ENCODE measurements at regions not wholly inside any gene's neighbourhood (a gene's known extent, or its start where the extent isn't known, plus 50 kb on each side); places are given as distances from the start of the nearest gene placed in this dataset.

DNA sequence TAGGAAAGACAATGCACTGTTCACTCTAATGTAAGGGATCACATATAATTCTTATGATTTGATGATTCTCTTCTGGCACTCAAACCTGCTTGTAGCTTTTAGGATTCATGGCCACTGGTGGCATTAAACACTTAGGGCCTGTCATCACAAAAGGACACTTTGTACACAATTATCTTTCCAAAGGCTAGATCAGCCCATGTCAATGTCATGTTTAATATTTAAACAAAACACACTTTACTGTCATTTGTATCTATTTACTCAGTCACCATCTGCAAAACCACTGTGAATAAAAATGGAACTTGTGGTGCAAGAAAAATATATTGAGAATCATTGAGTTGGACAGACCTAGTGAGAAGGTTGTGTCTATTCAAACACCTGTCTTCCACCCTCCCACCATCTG lies 83.6 kb upstream of the TTC29 start:
- Mint-ChIP-seq H3K36me3 (no peaks in the 10 kb centered on the region), H3K4me3 (no peak overlapping the region), H3K27ac (no peak overlapping the region), H3K27me3 (ENCODE audit: low read depth) (no peaks in the 10 kb centered on the region), H3K4me1 (peaks cover 8% of the 10 kb centered on the region), H3K9me3 (no peaks in the 10 kb centered on the region)
- DNase-seq (ENCODE audit: low spot score), result no peak
- no peak for ATAC-seq
- ChIA-PET POLR2A (no interaction called here), CTCF (no interaction called here)
- TF ChIP-seq, protein P1, sequence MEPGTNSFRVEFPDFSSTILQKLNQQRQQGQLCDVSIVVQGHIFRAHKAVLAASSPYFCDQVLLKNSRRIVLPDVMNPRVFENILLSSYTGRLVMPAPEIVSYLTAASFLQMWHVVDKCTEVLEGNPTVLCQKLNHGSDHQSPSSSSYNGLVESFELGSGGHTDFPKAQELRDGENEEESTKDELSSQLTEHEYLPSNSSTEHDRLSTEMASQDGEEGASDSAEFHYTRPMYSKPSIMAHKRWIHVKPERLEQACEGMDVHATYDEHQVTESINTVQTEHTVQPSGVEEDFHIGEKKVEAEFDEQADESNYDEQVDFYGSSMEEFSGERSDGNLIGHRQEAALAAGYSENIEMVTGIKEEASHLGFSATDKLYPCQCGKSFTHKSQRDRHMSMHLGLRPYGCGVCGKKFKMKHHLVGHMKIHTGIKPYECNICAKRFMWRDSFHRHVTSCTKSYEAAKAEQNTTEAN (CRISPR knock-in tag; IDR thresholded peaks at IDR 0.05), result no peak
- no peak for TF ChIP-seq ZNF396 (CRISPR knock-in tag; IDR thresholded peaks at IDR 0.05; ENCODE audit: borderline replicate concordance)

DNA sequence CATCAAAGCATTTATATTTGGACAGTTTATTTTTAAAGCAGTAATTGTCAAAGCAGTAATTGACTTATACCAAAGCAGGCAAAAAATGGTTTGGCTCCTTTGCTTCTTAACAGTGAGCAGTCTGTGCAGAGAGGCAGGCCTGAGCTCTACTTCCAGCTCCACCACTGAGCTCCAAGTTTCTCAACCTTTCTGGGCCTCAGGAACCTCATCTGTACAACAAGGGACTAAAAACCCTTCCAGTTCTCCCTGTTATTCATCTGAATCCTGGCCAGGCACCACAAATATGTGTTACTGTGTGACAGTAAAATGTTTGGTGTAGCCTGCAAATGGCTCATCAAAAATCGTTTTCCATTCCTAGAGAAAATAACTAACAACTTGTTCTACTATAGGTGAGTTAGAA lies 88.7 kb upstream of the TTC29 start:
- ChIA-PET CTCF (interaction anchor here (0.7 to 1.9 kb wide), 2 partner anchors 16 to 63 kb away, joined by 4 to 11 read pairs; no protein-coding TSS in a partner anchor), POLR2A (no interaction called here)
- Mint-ChIP-seq H3K9me3 (no peaks in the 10 kb centered on the region), H3K27ac (no peak overlapping the region), H3K27me3 (ENCODE audit: low read depth) (no peaks in the 10 kb centered on the region), H3K36me3 (no peaks in the 10 kb centered on the region), H3K4me3 (no peak overlapping the region), H3K4me1 (peaks cover 13% of the 10 kb centered on the region)
- no peak for TF ChIP-seq NR2C2 (CRISPR knock-in tag; IDR thresholded peaks at IDR 0.05)
- no peak for TF ChIP-seq ZNF121 (CRISPR knock-in tag; IDR thresholded peaks at IDR 0.05)
- TF ChIP-seq RELA (CRISPR knock-in tag; IDR thresholded peaks at IDR 0.05; ENCODE audit: borderline replicate concordance), result no peak
- TF ChIP-seq, protein P2, sequence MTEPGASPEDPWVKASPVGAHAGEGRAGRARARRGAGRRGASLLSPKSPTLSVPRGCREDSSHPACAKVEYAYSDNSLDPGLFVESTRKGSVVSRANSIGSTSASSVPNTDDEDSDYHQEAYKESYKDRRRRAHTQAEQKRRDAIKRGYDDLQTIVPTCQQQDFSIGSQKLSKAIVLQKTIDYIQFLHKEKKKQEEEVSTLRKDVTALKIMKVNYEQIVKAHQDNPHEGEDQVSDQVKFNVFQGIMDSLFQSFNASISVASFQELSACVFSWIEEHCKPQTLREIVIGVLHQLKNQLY (CRISPR knock-in tag; IDR thresholded peaks at IDR 0.05), result no peak
- TF ChIP-seq, protein P3, sequence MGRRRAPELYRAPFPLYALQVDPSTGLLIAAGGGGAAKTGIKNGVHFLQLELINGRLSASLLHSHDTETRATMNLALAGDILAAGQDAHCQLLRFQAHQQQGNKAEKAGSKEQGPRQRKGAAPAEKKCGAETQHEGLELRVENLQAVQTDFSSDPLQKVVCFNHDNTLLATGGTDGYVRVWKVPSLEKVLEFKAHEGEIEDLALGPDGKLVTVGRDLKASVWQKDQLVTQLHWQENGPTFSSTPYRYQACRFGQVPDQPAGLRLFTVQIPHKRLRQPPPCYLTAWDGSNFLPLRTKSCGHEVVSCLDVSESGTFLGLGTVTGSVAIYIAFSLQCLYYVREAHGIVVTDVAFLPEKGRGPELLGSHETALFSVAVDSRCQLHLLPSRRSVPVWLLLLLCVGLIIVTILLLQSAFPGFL (CRISPR knock-in tag; IDR thresholded peaks at IDR 0.05; ENCODE audit: borderline replicate concordance), result no peak
- TF ChIP-seq, protein P4, sequence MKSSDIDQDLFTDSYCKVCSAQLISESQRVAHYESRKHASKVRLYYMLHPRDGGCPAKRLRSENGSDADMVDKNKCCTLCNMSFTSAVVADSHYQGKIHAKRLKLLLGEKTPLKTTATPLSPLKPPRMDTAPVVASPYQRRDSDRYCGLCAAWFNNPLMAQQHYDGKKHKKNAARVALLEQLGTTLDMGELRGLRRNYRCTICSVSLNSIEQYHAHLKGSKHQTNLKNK (CRISPR knock-in tag; IDR thresholded peaks at IDR 0.05), result no peak
- no peak for TF ChIP-seq NR1H2 (CRISPR knock-in tag; IDR thresholded peaks at IDR 0.05)
- TF ChIP-seq TP53 (CRISPR knock-in tag; IDR thresholded peaks at IDR 0.05), result no peak
- TF ChIP-seq GTF2I (CRISPR knock-in tag; conservative IDR thresholded peaks at IDR 0.05), result no peak
- no peak for TF ChIP-seq FOXJ3 (CRISPR knock-in tag; IDR thresholded peaks at IDR 0.05; ENCODE audit: borderline replicate concordance)
- TF ChIP-seq, protein P5, sequence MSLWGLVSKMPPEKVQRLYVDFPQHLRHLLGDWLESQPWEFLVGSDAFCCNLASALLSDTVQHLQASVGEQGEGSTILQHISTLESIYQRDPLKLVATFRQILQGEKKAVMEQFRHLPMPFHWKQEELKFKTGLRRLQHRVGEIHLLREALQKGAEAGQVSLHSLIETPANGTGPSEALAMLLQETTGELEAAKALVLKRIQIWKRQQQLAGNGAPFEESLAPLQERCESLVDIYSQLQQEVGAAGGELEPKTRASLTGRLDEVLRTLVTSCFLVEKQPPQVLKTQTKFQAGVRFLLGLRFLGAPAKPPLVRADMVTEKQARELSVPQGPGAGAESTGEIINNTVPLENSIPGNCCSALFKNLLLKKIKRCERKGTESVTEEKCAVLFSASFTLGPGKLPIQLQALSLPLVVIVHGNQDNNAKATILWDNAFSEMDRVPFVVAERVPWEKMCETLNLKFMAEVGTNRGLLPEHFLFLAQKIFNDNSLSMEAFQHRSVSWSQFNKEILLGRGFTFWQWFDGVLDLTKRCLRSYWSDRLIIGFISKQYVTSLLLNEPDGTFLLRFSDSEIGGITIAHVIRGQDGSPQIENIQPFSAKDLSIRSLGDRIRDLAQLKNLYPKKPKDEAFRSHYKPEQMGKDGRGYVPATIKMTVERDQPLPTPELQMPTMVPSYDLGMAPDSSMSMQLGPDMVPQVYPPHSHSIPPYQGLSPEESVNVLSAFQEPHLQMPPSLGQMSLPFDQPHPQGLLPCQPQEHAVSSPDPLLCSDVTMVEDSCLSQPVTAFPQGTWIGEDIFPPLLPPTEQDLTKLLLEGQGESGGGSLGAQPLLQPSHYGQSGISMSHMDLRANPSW (CRISPR knock-in tag; conservative IDR thresholded peaks at IDR 0.05; ENCODE audit: low read depth), result no peak
- TF ChIP-seq, protein P6, sequence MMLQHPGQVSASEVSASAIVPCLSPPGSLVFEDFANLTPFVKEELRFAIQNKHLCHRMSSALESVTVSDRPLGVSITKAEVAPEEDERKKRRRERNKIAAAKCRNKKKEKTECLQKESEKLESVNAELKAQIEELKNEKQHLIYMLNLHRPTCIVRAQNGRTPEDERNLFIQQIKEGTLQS (CRISPR knock-in tag; conservative IDR thresholded peaks at IDR 0.05), result no peak
- TF ChIP-seq, protein P7, sequence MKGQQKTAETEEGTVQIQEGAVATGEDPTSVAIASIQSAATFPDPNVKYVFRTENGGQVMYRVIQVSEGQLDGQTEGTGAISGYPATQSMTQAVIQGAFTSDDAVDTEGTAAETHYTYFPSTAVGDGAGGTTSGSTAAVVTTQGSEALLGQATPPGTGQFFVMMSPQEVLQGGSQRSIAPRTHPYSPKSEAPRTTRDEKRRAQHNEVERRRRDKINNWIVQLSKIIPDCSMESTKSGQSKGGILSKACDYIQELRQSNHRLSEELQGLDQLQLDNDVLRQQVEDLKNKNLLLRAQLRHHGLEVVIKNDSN (CRISPR knock-in tag; IDR thresholded peaks at IDR 0.05), result no peak
- ATAC-seq, result no peak
- DNase-seq (ENCODE audit: low spot score), result no peak

DNA sequence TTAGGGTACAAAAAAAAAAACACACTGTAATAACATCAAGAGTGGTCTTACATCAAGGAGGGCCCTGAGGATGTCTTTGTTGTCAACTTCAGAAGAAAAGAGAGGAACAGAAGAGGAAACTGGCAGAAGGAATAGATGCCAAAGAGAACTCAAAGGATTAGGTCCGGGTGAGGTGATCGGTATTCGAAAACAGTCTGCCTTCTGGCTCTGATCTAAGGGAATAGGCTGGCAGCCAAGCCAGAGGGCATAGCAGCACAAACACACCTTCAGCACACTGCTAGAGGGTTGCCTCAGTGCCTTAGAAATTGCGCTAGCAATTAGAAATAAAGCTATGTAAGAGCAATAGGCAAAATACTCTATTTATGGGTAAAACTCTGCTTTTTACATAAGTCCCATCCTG lies 91.4 kb upstream of the TTC29 start:
- Mint-ChIP-seq H3K9me3 (no peaks in the 10 kb centered on the region), H3K4me3 (no peak overlapping the region), H3K36me3 (no peaks in the 10 kb centered on the region), H3K27me3 (ENCODE audit: low read depth) (no peaks in the 10 kb centered on the region), H3K27ac (no peak overlapping the region), H3K4me1 (peaks cover 8% of the 10 kb centered on the region)
- no peak for ATAC-seq
- CTCF ChIA-PET, result interaction anchor here (0.6 kb wide), 1 partner anchor 39 kb away, joined by 3 read pairs; no protein-coding TSS in a partner anchor
- TF ChIP-seq ETV6 (CRISPR knock-in tag; IDR thresholded peaks at IDR 0.05) (no peak), ZNF317 (CRISPR knock-in tag; IDR thresholded peaks at IDR 0.05; ENCODE audit: borderline replicate concordance, low read depth) (no peak)
- TF ChIP-seq, protein P8, sequence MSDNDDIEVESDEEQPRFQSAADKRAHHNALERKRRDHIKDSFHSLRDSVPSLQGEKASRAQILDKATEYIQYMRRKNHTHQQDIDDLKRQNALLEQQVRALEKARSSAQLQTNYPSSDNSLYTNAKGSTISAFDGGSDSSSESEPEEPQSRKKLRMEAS (CRISPR knock-in tag; IDR thresholded peaks at IDR 0.05), result no peak
- TF ChIP-seq, protein P9, sequence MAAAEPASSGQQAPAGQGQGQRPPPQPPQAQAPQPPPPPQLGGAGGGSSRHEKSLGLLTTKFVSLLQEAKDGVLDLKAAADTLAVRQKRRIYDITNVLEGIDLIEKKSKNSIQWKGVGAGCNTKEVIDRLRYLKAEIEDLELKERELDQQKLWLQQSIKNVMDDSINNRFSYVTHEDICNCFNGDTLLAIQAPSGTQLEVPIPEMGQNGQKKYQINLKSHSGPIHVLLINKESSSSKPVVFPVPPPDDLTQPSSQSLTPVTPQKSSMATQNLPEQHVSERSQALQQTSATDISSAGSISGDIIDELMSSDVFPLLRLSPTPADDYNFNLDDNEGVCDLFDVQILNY (CRISPR knock-in tag; IDR thresholded peaks at IDR 0.05), result no peak
- TF ChIP-seq, protein P10, sequence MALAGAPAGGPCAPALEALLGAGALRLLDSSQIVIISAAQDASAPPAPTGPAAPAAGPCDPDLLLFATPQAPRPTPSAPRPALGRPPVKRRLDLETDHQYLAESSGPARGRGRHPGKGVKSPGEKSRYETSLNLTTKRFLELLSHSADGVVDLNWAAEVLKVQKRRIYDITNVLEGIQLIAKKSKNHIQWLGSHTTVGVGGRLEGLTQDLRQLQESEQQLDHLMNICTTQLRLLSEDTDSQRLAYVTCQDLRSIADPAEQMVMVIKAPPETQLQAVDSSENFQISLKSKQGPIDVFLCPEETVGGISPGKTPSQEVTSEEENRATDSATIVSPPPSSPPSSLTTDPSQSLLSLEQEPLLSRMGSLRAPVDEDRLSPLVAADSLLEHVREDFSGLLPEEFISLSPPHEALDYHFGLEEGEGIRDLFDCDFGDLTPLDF (CRISPR knock-in tag; IDR thresholded peaks at IDR 0.05), result no peak
- POLR2A ChIA-PET, result no interaction called here
- DNase-seq (ENCODE audit: low spot score), result no peak

Measured in WTC11 (cell line).